ENCODE measurements at regions not wholly inside any gene's neighbourhood (a gene's known extent, or its start where the extent isn't known, plus 50 kb on each side); places are given as distances from the start of the nearest gene placed in this dataset.

GRCh38 chr9:18268381-18268780 lies 205.6 kb upstream of the ADAMTSL1 start:
- no peak overlapping the region for H3K27ac ChIP-seq (ENCODE audit: extremely low read depth, low read depth, low read length)
- no peaks in the 10 kb centered on the region for H3K9me1 ChIP-seq (ENCODE audit: control insufficient read depth, insufficient read depth, low read length)
- TF ChIP-seq ZKSCAN8 (CRISPR knock-in tag; IDR thresholded peaks at IDR 0.05) (no peak), ZNF143 (CRISPR knock-in tag; IDR thresholded peaks at IDR 0.05) (no peak), PHB (CRISPR knock-in tag; IDR thresholded peaks at IDR 0.05) (no peak), ZNF224 (CRISPR knock-in tag; IDR thresholded peaks at IDR 0.05) (no peak), ZZZ3 (IDR thresholded peaks at IDR 0.05) (no peak), ZNF830 (CRISPR knock-in tag; IDR thresholded peaks at IDR 0.05) (no peak), KLF1 (tag; IDR thresholded peaks at IDR 0.05) (no peak), ZFX (CRISPR knock-in tag; IDR thresholded peaks at IDR 0.05) (no peak)
- no peaks in the 10 kb centered on the region for H3K79me2 ChIP-seq (ENCODE audit: control insufficient read depth, insufficient read depth, low read length)
- H3K4me2 ChIP-seq (ENCODE audit: insufficient read depth, low read length), result no peak overlapping the region
- CTCF ChIA-PET (ENCODE audit: low intra/inter-chr PET ratio), result no interaction called here
- H2AFZ ChIP-seq (ENCODE audit: low read depth, low read length), result no peak overlapping the region
- POLR2A ChIA-PET, result no interaction called here
- WGBS (ENCODE audit: insufficient coverage, low coverage, missing lambda C conversion rate), result no CpG with 5 or more reads among the region's 1 CpG
- no TSS peak for BruUV-seq (replicated peaks)
- DNase-seq (ENCODE audit: extremely low read depth in 1 of 4, low spot score in 3 of 4), result no peak
- intact Hi-C loops (cut with micrococcal nuclease), result no loop called here
- H3K27me3 ChIP-seq (ENCODE audit: control insufficient read depth in 2 of 2, insufficient read depth in 2 of 2, low read length in 2 of 2), result no peaks in the 10 kb centered on the region
- FAIRE-seq, result no peak
- H3K4me1 ChIP-seq (replicated peaks in 1 of 2; ENCODE audit: control insufficient read depth in 2 of 2, insufficient read depth in 2 of 2, low read length in 2 of 2), result no peaks in the 10 kb centered on the region
- H3K9ac ChIP-seq (ENCODE audit: insufficient read depth in 1 of 2, low read depth in 2 of 2, low read length in 2 of 2), result no peak overlapping the region
- no peak for ATAC-seq
- H4K20me1 ChIP-seq (replicated peaks; ENCODE audit: control insufficient read depth, insufficient read depth, low read length), result no peaks in the 10 kb centered on the region
- in situ Hi-C loops (cut with MboI), result loop anchor here (25.0 kb wide), 1 partner anchor 1194 kb away; no protein-coding TSS in a partner anchor
- no peak overlapping the region for H3K4me3 ChIP-seq
- H3K36me3 ChIP-seq (ENCODE audit: control insufficient read depth, insufficient read depth, low read length), result no peaks in the 10 kb centered on the region
- H3K9me3 ChIP-seq (replicated peaks; ENCODE audit: control insufficient read depth, insufficient read depth, low read depth, low read length), result no peaks in the 10 kb centered on the region

GRCh38 chr9:18269561-18269960 lies 204.4 kb upstream of the ADAMTSL1 start:
- ChIA-PET POLR2A (no interaction called here), CTCF (ENCODE audit: low intra/inter-chr PET ratio) (no interaction called here)
- H3K36me3 ChIP-seq (ENCODE audit: control insufficient read depth, insufficient read depth, low read length), result no peaks in the 10 kb centered on the region
- H3K4me2 ChIP-seq (ENCODE audit: insufficient read depth, low read length), result no peak overlapping the region
- no peaks in the 10 kb centered on the region for H3K27me3 ChIP-seq (ENCODE audit: control insufficient read depth in 2 of 2, insufficient read depth in 2 of 2, low read length in 2 of 2)
- in situ Hi-C loops (cut with MboI) (loop anchor here (25.0 kb wide), 1 partner anchor 1193 kb away; no protein-coding TSS in a partner anchor), intact Hi-C loops (cut with micrococcal nuclease) (no loop called here)
- no peak for DNase-seq (ENCODE audit: extremely low read depth in 1 of 4, low spot score in 3 of 4)
- no peaks in the 10 kb centered on the region for H3K9me1 ChIP-seq (ENCODE audit: control insufficient read depth, insufficient read depth, low read length)
- H3K4me3 ChIP-seq, result no peak overlapping the region
- no peaks in the 10 kb centered on the region for H3K9me3 ChIP-seq (replicated peaks; ENCODE audit: control insufficient read depth, insufficient read depth, low read depth, low read length)
- H3K4me1 ChIP-seq (replicated peaks in 1 of 2; ENCODE audit: control insufficient read depth in 2 of 2, insufficient read depth in 2 of 2, low read length in 2 of 2), result no peaks in the 10 kb centered on the region
- no TSS peak for BruUV-seq (replicated peaks)
- no peak overlapping the region for H3K27ac ChIP-seq (ENCODE audit: extremely low read depth, low read depth, low read length)
- no peak overlapping the region for H3K9ac ChIP-seq (ENCODE audit: insufficient read depth in 1 of 2, low read depth in 2 of 2, low read length in 2 of 2)
- TF ChIP-seq ZNF124 (CRISPR knock-in tag; IDR thresholded peaks at IDR 0.05), result no peak
- no peak for TF ChIP-seq STAT5A (IDR thresholded peaks at IDR 0.05; ENCODE audit: borderline replicate concordance, low read length)
- no peak for TF ChIP-seq RFX7 (CRISPR knock-in tag; IDR thresholded peaks at IDR 0.05)
- no peak for TF ChIP-seq HMGXB4 (CRISPR knock-in tag; IDR thresholded peaks at IDR 0.05)
- no peak for TF ChIP-seq ZNF41 (CRISPR knock-in tag; conservative IDR thresholded peaks at IDR 0.05)
- TF ChIP-seq ZNF23 (CRISPR knock-in tag; IDR thresholded peaks at IDR 0.05), result no peak
- TF ChIP-seq RBM22 (IDR thresholded peaks at IDR 0.05; ENCODE audit: low read depth, low read length, poor library complexity, severe bottlenecking), result no peak
- no peak for TF ChIP-seq WHSC1 (IDR thresholded peaks at IDR 0.05; ENCODE audit: low read length)
- no peak for TF ChIP-seq KLF10 (CRISPR knock-in tag; IDR thresholded peaks at IDR 0.05)
- H3K79me2 ChIP-seq (ENCODE audit: control insufficient read depth, insufficient read depth, low read length), result no peaks in the 10 kb centered on the region
- no peak overlapping the region for H2AFZ ChIP-seq (ENCODE audit: low read depth, low read length)
- no peaks in the 10 kb centered on the region for H4K20me1 ChIP-seq (replicated peaks; ENCODE audit: control insufficient read depth, insufficient read depth, low read length)
- FAIRE-seq, result no peak
- no peak for ATAC-seq

All from K562 (cell line).